GM19438 (cell line): ENCODE measurements at regions not wholly inside any gene's neighbourhood (a gene's known extent, or its start where the extent isn't known, plus 50 kb on each side); places are given as distances from the start of the nearest gene placed in this dataset.

Experiments used
- ATAC-seq: cut with Tn5 transposase; IDR thresholded peaks from one replicate; pipeline ENCODE4 v1.9.1; 2021; ENCODE audit warnings: low read depth; ENCODE audit not compliant: unreplicated experiment

DNA sequence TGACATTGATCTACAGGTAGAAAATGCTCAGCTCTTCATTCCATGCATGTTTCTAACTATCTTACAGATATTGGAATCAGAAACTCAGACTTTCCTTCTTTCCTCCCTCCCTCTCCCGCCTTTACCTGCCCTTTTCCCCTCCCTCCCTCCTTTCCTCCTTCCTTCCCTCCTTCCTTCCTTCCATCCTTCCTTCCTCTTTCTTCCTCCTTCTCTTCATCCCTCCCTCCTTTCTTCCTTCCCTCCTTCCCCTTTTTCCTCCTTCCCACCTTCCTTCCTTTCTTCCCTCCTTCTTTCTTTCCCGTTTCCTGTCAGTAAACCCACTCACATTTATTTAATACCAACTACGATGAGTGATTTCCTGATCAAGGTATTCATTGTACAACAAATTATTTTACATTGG is 113.4 kb upstream of the IRS2 start:
- no peak for ATAC-seq

DNA sequence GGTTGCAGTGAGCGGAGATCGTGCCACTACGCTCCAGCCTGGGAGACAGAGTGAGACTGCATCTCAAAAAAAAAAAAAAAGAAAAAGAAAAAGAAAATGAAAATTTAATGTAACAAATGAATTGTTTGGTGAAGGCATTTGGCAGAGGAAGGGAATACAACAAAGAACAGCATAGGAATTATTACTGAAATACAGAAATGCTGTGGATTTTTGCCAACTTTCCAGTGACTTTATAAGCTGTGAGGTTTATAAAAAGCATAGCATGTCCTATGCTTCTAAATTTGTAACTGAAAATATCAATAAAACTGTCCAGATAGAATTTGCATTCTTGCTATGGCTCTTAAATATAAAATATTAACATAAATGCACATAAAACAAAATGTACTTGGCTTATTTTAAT is 112.9 kb upstream of the IRS2 start:
- no peak for ATAC-seq

DNA sequence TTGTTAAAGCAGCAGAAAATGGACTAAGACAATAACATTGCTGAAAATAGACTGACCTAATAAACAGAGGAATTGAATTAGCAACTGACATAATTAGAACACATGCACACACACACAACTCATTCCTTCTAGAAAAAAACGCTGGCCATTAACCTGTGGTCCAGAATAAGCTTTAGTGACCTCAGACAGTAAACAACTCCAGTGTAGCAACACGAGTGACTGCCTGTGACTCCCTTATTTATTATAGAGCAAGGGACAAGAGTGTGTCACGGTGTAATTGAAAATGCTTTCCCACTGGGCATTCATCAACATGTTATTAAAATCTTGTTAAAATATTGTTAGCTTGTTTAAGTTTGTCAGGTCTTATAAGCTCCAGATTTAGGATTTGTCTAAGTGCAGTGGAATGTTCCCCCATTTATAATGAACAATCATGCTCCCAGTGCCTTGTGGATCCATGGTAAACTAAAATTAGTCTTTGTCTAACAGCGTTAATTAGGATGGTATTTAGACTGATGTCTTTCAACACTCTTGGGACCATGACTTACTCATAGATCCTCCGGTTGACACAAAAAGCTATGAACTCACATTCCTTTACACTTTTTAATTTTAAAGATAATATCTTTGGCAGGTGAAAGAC is 111.7 kb upstream of the IRS2 start:
- ATAC-seq, result no peak

DNA sequence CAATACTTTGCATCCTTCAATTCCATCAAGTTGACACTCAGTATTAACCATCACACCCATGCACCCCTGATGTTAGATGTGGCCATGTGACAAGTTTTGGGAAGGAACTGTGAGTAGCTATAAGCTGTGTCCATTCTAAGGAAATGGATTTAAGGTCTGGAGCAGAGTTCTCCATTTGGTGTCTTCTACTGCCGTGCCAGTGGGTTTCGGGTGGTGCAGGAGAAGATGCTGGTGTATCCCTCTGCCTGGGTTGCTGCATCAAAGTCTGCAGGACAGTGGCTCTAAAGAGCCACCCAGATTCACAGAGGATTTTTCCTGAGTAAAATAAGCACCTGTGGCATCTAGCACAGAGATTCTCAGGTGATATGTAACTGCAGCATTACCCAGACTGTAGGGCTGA is 105.7 kb upstream of the IRS2 start:
- no peak for ATAC-seq

DNA sequence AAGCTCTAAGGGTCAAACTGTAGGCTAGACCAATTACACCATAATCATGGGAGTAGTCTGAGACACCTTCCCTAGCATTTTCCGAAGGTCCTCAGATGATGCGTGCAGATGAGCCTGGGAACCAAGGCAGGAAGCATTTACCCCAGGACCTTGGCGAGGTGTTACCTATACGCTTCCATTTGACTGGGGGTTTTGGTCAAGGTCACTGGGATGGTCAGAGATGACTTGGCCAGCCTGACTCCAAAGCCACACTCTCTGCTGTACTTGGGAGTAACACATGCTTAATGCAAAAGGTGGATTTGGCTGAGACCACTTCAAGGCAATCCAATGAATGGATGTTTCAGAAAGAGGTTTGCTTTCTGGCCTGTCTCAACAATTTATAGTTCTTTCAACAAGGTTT is 98.9 kb upstream of the IRS2 start:
- no peak for ATAC-seq

DNA sequence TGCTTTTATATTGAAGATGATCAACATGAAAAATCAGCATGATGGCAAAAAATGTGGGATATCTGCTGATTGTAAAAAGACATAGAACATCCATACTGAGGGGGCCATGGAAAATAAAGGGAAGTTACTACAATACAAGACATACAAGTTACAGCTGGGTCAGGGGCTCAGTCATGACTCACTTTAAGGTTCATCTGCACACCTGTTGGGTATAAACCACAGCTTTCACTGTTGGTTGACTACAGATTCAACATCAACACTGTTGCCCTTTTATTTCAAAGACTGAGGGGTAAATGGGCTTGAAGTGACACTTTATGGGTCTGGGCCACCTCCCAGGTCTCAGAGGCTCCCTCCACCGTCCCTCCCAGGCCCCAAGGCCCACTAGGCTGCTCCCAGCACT is 98.1 kb upstream of the IRS2 start:
- no peak for ATAC-seq

DNA sequence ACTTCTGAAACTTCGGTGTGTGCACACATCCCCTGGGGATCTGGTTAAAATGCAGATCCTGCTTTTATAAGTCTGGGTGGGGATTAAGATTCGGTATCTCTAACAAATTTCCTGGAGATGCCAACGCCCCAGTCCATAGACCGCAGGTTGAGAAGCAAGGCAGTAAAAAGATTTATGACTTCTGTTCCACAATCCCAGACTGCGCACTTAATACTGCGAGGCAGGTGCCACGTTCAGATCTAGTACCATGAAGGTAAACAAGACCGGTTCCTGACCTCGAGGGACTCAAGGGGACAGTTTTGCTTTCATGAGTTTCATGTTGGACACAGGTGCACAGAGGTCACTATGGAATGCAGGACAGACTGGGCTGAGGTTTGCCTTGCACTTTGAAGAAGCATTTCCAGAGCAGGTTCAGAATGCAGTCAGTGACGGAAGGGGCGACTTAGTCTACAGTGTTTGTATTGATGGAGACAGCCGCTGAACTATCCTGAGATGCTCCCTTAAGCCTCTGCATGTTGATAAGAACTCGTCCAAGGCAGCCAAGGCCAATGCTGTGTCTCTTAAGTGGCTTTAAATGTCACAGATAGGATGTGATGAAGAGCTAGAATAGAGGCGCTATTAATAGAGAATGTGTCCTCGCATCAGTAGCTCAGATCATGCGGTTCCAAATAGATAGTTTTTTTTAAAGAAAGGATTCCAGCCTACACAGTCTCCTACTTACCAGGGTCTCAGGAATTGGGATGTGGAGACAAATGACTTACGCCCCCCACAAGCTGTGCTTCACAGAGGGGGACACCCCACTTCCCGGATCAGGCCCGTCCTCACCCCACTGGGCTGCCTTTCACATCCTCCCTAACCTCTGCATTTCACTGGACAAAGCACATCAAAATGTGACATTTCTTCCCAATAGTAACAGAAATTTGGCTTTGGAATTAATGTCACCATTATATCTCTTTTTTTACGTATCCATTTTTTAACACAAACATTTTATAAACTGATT is 97.1 kb upstream of the IRS2 start:
- no peak for ATAC-seq

DNA sequence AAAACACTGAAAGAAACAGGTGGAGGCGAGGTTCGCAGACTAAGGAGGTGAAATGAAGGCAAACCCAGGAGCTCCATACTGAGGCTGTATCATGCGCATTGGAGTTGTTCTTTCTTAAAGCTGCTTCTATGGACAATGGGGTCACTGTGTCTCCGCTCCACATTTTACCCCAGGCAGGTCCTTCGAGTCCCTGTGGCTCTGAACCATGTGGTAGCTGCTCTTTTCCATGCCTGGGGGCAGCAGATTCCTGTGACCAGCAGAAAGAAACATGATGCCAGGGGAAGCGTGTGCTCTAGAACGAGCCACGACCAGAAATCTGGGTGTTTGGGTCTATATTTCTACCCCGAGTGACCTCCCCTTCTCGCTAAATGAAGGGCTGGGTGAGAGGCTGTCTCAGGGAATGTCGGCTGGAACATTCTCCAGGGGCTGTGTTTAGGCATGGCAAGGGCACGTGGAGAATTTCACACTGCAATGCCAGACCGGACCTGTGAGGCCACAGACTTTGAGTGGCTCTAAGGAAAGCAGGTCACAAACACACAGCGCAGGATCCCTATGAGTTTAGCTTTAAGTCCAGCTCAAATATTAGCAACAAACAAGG is 95.7 kb upstream of the IRS2 start:
- no peak for ATAC-seq

DNA sequence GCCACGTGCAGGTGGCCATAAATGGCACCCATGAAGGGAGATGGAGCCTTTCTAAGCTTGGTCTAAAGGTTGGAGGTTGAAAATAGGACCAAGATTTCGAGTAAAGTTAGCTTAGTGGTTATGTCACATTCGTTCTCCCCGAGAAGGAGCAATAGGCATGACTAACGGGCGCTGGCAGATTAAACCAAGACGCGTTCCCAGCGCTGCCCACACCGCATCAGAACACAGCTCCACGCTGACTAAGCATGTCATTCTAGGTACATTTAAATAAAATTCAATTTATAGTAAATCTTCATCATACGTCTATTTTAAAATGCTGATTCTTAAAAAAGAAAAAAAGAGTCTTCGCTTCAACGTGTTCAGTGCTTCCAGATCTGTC is 95.0 kb upstream of the IRS2 start:
- no peak for ATAC-seq

DNA sequence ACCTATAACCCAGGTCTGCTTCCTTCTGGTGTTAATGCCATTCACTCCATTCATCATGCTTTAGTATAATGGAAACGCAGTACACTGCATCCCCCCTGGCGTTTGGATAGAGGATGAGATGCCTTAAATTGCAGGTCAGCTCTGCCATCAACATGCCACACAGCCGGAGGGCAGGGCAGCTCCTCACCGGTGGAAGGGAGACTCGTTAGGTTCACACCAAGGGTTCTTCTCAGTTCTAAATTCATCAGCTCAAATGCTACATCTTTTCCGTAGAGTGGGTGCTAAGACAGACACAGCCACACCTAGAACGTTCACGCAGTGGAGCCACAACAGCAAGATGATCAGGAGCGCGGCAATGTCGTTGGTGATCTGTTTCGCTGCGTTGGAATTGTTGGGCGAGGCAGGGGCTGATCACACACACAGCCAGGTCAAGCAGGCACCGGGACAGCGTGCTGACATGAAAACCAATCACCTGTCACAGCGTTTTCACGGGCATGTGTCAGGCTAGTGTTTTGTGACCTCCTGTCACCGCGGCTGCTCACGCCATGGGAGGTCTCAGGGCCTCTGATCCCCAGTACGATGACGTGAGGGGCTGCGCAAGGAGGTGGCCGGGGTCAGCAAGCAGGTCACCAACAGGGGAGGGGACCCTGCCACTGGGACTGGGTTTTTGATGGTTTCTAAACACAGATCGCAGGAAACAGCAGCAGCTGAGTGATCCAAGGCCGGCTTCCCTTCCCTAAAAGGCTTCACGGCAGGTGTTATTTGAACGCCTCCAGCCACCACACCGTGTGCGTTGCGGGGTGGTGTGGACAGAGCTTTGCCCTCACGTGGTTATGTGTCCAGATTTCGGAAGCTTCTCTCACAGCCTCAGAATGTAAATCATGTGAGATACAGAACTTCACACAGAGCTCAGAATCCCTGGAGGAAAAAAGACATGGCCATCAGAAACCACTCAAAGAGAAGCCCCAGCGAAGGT is 94.3 kb upstream of the IRS2 start:
- no peak for ATAC-seq

DNA sequence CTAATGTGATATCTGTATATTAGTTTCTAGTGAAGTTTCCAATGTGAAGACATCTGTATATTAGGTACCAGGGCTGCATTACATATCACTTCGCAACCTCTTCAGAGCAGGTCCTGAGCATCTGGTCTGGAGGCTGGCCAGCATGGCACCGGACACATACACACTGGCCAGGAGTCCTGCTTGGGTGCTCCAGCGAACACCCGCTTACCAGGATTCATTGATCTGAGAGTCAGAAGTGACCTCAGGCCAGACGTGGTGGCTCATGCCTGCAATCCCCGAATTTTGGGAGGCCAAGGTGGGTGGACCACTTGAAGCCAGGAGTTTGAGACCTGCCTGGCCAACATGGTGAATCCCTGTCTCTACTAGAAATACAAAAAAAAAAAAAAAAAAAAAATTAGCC is 93.0 kb upstream of the IRS2 start:
- no peak for ATAC-seq

DNA sequence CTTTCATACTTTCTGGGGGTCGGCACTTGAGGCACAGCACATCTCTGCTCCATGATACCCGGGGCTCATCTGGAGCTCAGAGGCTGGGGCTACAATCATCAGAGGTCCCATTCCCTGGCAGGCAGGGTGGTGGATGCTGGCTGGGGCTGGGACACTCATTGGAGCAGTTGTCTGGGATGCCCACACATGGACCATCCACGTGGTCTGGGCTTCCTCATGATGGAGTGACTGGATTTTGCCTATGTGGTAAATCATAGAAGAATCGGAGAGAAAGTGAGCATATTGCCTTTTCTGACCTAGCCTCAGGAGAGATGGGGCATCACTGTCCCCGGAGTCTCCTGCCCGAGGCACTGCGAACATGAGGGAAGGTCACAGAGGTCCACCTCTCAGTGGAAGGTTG is 91.4 kb upstream of the IRS2 start:
- no peak for ATAC-seq

DNA sequence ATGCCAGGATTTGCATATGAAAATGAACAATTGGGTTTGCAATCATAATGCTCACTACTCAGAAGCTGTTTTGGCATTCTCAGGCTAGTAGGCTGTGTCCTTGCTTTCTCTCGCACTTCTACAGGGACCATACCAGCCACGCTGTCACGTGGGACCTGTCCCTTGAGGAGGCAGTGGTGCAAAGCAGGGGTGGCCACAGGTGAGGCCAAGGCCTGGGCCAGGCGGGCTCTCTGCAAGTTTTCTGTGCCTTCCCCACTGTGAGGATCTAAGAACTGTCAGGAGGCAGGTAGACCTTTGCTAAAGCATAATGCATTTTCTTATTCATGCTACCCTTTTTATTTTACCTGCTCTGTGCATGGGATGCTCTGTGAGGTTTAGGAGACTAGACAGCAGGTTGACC is 89.4 kb upstream of the IRS2 start:
- no peak for ATAC-seq

DNA sequence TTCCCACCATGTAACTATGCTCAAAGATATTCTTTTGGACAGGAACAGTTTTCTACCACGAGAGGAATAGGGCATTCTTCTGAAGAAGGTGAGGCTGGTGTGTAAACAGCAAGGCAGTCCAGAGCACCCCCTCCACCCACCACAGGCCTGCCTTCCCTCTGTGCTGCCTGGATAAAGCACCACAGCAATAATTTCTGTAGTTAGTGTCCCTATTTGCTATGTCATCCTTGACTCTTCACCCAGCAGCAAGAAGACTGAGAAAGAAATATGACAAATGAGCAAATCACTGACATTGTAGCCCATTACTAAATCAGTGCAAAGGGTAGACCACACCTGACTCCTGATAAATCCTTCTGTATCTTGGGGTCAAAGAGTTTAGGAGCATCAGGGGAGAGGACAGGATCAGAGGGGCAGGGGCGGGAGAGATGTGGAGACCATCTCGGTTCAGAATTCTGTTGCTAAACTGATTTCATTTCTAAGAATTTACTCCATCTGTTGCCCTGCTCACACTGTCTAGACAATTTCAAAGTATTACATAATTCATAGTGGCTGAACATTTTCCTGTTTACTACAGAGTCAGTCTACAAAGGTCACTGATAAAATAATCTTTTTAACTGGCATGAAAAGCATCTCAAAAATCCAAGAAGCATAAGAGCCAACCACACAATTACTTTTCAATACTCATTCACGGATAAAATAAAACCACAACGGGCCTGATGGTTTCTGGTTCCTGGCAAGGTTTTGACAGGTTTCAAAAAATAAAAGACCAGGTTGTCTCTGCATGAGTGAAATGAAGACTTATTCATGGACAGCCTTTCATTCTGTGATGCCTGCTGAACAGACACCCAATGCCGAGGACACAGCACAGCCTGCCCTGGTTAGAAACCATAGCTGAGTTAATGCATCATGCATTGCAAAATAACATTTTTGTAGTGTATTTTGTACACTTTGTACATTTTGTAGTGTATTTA is 88.4 kb upstream of the IRS2 start:
- ATAC-seq, result no peak

DNA sequence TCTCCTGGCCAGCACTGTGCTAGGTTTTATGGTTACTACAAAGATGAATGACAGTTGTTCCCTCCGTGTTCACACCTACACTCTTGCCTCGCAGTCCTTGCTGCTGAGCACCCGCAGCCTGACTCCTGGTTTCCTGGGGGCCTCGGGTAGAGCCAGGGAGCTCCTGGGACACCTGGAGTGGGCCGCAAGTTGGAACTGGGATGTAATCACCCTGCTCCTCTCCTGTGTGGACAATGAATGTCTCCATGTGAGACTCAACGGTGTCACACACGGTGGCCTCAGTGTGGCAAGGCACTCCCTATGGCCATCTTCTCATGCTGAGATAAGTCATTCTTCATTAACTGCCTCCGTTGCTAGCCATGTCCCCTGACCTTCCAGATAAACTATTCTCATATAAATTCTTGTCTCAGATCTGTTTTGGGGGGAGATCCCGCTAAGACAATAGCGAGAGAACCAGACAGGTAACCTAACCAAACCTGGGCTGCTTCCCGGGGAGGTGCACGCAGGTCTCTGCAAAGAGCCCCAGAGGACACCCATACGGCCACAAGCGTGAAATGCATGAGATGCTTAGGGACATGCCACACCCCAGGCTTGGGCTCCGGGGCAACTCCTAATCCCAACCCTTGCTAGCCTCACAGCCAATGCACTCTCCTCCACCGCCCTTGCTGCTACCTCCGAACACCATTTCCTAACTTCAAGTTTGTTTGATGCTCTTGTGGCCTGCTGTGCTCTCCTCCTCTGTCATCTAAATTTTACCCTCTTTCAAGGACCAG is 87.2 kb upstream of the IRS2 start:
- no peak for ATAC-seq

DNA sequence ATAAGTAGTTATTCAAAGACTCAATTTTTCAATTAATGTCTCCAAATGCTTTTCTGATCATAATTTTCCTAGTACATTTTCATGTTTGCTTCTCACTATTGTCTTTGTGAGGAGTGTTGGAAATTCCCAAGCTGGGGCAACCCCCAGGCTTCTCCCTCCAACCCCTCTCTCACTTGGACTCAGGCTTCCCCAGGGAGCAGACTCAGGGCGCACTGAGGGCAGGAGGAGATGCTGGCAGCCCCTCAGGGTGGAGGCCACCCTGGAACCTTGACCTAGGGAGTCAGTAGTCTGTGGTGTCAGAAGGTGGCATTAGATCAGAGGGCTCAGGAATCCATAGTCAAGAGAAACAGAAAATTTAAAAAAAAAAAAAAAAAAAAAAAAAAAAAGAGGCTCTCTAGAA is 86.5 kb upstream of the IRS2 start:
- no peak for ATAC-seq

DNA sequence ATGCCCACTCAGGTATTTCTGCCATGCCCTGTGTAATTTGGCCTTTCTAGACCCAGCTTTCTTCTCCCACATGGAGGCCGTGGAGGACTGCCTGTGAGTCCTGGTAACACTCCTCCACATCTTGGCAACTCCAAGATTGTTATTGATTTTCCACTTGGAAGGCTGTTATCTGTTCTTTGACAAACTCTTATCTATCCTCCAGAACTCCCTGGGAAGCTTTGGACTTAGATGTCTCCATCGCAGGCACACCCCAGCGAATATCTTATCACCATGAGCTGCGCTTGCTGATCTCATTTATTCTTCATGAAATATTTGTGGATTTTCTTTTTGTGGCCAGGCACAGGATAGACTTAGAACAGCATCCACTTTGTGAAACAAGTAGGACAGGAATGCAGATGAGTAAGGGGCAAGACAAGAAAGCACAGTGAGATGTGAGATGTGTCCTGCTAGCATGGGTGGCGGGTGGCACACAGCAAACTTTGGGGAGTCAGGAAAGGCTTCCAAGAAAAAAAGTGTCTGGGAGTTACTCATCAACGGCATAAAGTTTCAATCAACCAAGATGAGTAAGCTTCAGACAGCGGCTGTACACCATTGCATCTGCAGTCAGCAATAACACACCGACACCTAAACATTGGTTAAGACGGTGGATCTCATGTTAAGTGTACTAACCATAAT is 84.5 kb upstream of the IRS2 start:
- ATAC-seq, result no peak

DNA sequence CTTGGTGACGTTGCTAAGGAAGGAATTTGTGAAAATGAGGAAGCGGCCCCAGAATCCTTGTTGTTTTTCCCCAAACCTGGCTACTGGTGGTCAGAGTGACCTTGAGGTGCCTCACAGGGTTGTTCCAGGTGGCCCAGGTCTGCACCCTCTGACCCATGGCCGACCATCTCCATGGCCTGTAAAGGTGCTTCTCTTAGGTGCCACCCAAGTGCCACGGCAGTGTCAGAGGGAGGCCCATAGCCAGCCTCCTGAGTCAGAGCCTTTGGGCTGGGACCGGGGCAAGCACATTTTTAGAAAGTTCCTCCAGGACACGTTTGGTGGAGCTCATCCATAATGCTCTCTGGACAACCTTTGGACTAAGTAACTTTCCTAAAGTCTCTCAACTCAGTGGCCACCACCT is 83.9 kb upstream of the IRS2 start:
- ATAC-seq, result no peak
